H1 (cell line): ENCODE measurements at regions not wholly inside any gene's neighbourhood (a gene's known extent, or its start where the extent isn't known, plus 50 kb on each side); places are given as distances from the start of the nearest gene placed in this dataset.

ENCODE experiments used
- CTCF ChIA-PET: fragments of 300-600 bp; sonication (Branson Sonifier 250); formaldehyde crosslinking; loops from one replicate; lab custom pipeline; 2021; ENCODE audit not compliant: partially characterized antibody; lab: Charles Lee
- POLR2A ChIA-PET: fragments of 300-600 bp; sonication (Branson Sonifier 250); formaldehyde crosslinking; loops from one replicate; lab custom pipeline; 2021; ENCODE audit warnings: inconsistent platforms; ENCODE audit not compliant: partially characterized antibody; lab: Charles Lee
- DNase-seq, 2 experiments: peaks; one replicate each; pipeline versions ENCODE4 v3.0.0 to v3.0.0-alpha.2; 2010 to 2022; ENCODE audit warnings: low spot score in 2 of 2, low read depth in 1 of 2, mixed read lengths in 1 of 2
- FAIRE-seq: peaks from 2 replicates; lab custom pipeline; 2011; peaks lifted over from hg19 to GRCh38; lab: Jason Lieb, UNC
- H2AFZ ChIP-seq: 2 replicates; pipeline ENCODE4 v1.8.1; 2012; ENCODE audit warnings: low read length, inconsistent platforms
- H2AK5ac ChIP-seq: 2 replicates; pipeline ENCODE4 v1.6.1; 2013; ENCODE audit warnings: low read depth, low read length
- H2BK120ac ChIP-seq: replicated peaks from 2 replicates; pipeline ENCODE3; 2013; ENCODE audit warnings: low read depth, low read length, inconsistent platforms
- H2BK12ac ChIP-seq: 2 replicates; pipeline ENCODE4 v1.6.1; 2013; ENCODE audit warnings: low read depth, low read length
- H2BK15ac ChIP-seq: 2 replicates; pipeline ENCODE4 v1.6.1; 2013; ENCODE audit warnings: low read length
- H2BK20ac ChIP-seq: 2 replicates; pipeline ENCODE4 v1.6.1; 2013; ENCODE audit warnings: low read length
- H2BK5ac ChIP-seq: 2 replicates; pipeline ENCODE4 v1.6.1; 2013; ENCODE audit warnings: low read depth, low read length
- H3K14ac ChIP-seq: 2 replicates; pipeline ENCODE4 v1.6.1; 2013; ENCODE audit warnings: inconsistent platforms; ENCODE audit not compliant: insufficient read length
- H3K18ac ChIP-seq: 2 replicates; pipeline ENCODE4 v1.6.1; 2013; ENCODE audit warnings: low read length; ENCODE audit errors: extremely low read depth
- H3K23ac ChIP-seq: 2 replicates; pipeline ENCODE4 v1.6.1; 2013; ENCODE audit warnings: inconsistent platforms; ENCODE audit not compliant: insufficient read length
- H3K23me2 ChIP-seq: 2 replicates; pipeline ENCODE4 v1.6.1; 2013; ENCODE audit warnings: low read depth, low read length
- H3K27ac ChIP-seq: 2 replicates; pipeline ENCODE4 v1.6.1; 2011; ENCODE audit warnings: low read depth, low read length, inconsistent platforms
- H3K27me3 ChIP-seq, 4 experiments: replicated peaks in 1 of 4; 1 replicate in 1 of 4; 2 replicates in 3 of 4; pipeline versions ENCODE4 v1.6.1 to v1.8.1; 2011 to 2013; ENCODE audit warnings: low read length in 3 of 4, mild to moderate bottlenecking in 3 of 4, inconsistent platforms in 2 of 4, mixed read lengths in 2 of 4, moderate library complexity in 1 of 4; ENCODE audit not compliant: control insufficient read depth in 3 of 4, insufficient read depth in 3 of 4; ENCODE audit errors: extremely low read depth in 1 of 4
- H3K36me3 ChIP-seq, 4 experiments: 2 replicates each; pipeline versions ENCODE4 v1.6.1 to v1.8.1; 2011 to 2013; ENCODE audit warnings: mild to moderate bottlenecking in 4 of 4, low read length in 3 of 4, moderate library complexity in 2 of 4, control low read depth in 1 of 4, inconsistent platforms in 1 of 4; ENCODE audit not compliant: insufficient read depth in 4 of 4, control insufficient read depth in 2 of 4
- H3K4ac ChIP-seq: replicated peaks from 2 replicates; pipeline ENCODE3; 2013; ENCODE audit warnings: low read length, low read depth, mixed read lengths, inconsistent platforms; ENCODE audit not compliant: insufficient read length
- H3K4me1 ChIP-seq, 4 experiments: replicated peaks in 1 of 4; 1 replicate in 1 of 4; 2 replicates in 3 of 4; pipeline versions ENCODE4 v1.6.1 to v1.8.1; 2011 to 2013; ENCODE audit warnings: low read length in 3 of 4, inconsistent platforms in 2 of 4, mixed read lengths in 1 of 4; ENCODE audit not compliant: insufficient read depth in 4 of 4, control insufficient read depth in 3 of 4
- H3K4me2 ChIP-seq, 2 experiments: 2 replicates each; pipeline versions ENCODE4 v1.6.1 to v1.8.1; 2011 to 2013; ENCODE audit warnings: low read depth in 2 of 2, low read length in 2 of 2, control low read depth in 1 of 2, inconsistent platforms in 1 of 2, mild to moderate bottlenecking in 1 of 2; ENCODE audit not compliant: insufficient read depth in 1 of 2
- H3K4me3 ChIP-seq, 4 experiments: fragments of 200-600, 300-600 bp in 1 of 4; sonication (generic), shearing (Covaris generic), sonication (Bioruptor Twin) in 1 of 4; 2 replicates each; pipeline versions ENCODE4 v1.5.1 to v1.8.1; 2011 to 2016; ENCODE audit warnings: low read length in 4 of 4, low read depth in 3 of 4, control low read depth in 2 of 4, inconsistent platforms in 2 of 4, mild to moderate bottlenecking in 2 of 4, mixed read lengths in 1 of 4, moderate library complexity in 1 of 4; ENCODE audit not compliant: insufficient read depth in 2 of 4; ENCODE audit errors: extremely low read depth in 1 of 4
- H3K56ac ChIP-seq: replicated peaks from 2 replicates; pipeline ENCODE3; 2013; ENCODE audit warnings: low read depth, mild to moderate bottlenecking, mixed read lengths, low read length, inconsistent platforms; ENCODE audit not compliant: insufficient read length
- H3K79me1 ChIP-seq: 2 replicates; pipeline ENCODE4 v1.6.1; 2013; ENCODE audit warnings: low read depth, low read length, control low read depth
- H3K79me2 ChIP-seq, 2 experiments: 2 replicates each; pipeline versions ENCODE4 v1.6.1 to v1.8.1; 2012 to 2013; ENCODE audit warnings: low read length in 2 of 2, mild to moderate bottlenecking in 2 of 2, inconsistent platforms in 1 of 2; ENCODE audit not compliant: insufficient read depth in 2 of 2, control insufficient read depth in 1 of 2
- H3K9ac ChIP-seq, 4 experiments: replicated peaks in 1 of 4; 1 replicate in 1 of 4; 2 replicates in 3 of 4; pipeline versions ENCODE4 v1.6.1 to v1.8.1; 2011 to 2013; ENCODE audit warnings: low read depth in 3 of 4, low read length in 3 of 4, control low read depth in 2 of 4, mild to moderate bottlenecking in 2 of 4, moderate library complexity in 2 of 4, inconsistent platforms in 1 of 4; ENCODE audit errors: extremely low read depth in 1 of 4
- H3K9me3 ChIP-seq, 2 experiments: 2 replicates each; pipeline versions ENCODE4 v1.6.1 to v1.8.1; 2012 to 2013; ENCODE audit warnings: mild to moderate bottlenecking in 2 of 2, moderate library complexity in 2 of 2, control low read depth in 1 of 2, inconsistent platforms in 1 of 2, low read depth in 1 of 2, low read length in 1 of 2, mixed read lengths in 1 of 2; ENCODE audit not compliant: insufficient read depth in 2 of 2
- H4K20me1 ChIP-seq, 2 experiments: replicated peaks in 1 of 2; 2 replicates each; pipeline versions ENCODE3 to v1.8.1; 2011 to 2013; ENCODE audit warnings: inconsistent platforms in 2 of 2, low read length in 2 of 2, mild to moderate bottlenecking in 1 of 2; ENCODE audit not compliant: insufficient read depth in 2 of 2, control insufficient read depth in 1 of 2
- H4K5ac ChIP-seq: 2 replicates; pipeline ENCODE4 v1.6.1; 2013; ENCODE audit warnings: low read length, low read depth, mixed read lengths, inconsistent platforms; ENCODE audit not compliant: insufficient read length
- H4K8ac ChIP-seq: 2 replicates; pipeline ENCODE4 v1.8.0; 2013; ENCODE audit warnings: mild to moderate bottlenecking, moderate library complexity, low read length, inconsistent platforms; ENCODE audit not compliant: insufficient read depth; ENCODE audit errors: extremely low read depth
- H4K91ac ChIP-seq: replicated peaks from 2 replicates; pipeline ENCODE3; 2013; ENCODE audit warnings: low read length, mixed read lengths, inconsistent platforms; ENCODE audit not compliant: insufficient read length
- ASH2L ChIP-seq: fragments of 200-600, 300-600 bp; sonication (generic); IDR thresholded peaks from one replicate; pipeline ENCODE4 v1.7.1; 2017; ENCODE audit warnings: low read length
- BACH1 ChIP-seq: IDR thresholded peaks from 2 replicates; pipeline ENCODE4 v1.6.1; 2012; ENCODE audit warnings: low read length, improper control_type of control experiment
- CBX5 ChIP-seq: fragments of 300-800, 300-1000 bp; sonication (generic); IDR thresholded peaks from 2 replicates; pipeline ENCODE4 v1.7.1; 2016; ENCODE audit warnings: antibody characterized with exemption, low read length, low read depth
- EP300 ChIP-seq, 2 experiments: IDR thresholded peaks; 1 replicate in 1 of 2; 2 replicates in 1 of 2; pipeline ENCODE4 v1.6.1; 2011 to 2012; ENCODE audit warnings: low read depth in 2 of 2, low read length in 2 of 2, mild to moderate bottlenecking in 2 of 2, borderline replicate concordance in 1 of 2, inconsistent platforms in 1 of 2, moderate library complexity in 1 of 2
- JUND ChIP-seq: IDR thresholded peaks from 2 replicates; pipeline ENCODE4 v1.6.1; 2011; ENCODE audit warnings: mild to moderate bottlenecking, improper control_type of control experiment, low read length
- KDM4A ChIP-seq: IDR thresholded peaks from one replicate; pipeline ENCODE4 v1.7.1; 2012; ENCODE audit warnings: low read depth, mild to moderate bottlenecking, moderate library complexity, low read length, inconsistent platforms; ENCODE audit not compliant: severe bottlenecking
- PHF8 ChIP-seq: fragments of 200-600 bp; sonication (generic); conservative IDR thresholded peaks from 2 replicates; pipeline ENCODE4 v1.7.1; 2012; ENCODE audit warnings: low read depth, mild to moderate bottlenecking, inconsistent platforms, low read length, moderate library complexity
- SRF ChIP-seq: IDR thresholded peaks from 2 replicates; pipeline ENCODE4 v1.6.1; 2011; ENCODE audit warnings: mild to moderate bottlenecking, low read depth, low read length, moderate library complexity
- TAF1 ChIP-seq: IDR thresholded peaks from 2 replicates; pipeline ENCODE4 v1.6.1; 2011; ENCODE audit warnings: mild to moderate bottlenecking, low read depth, low read length
- USF2 ChIP-seq: IDR thresholded peaks from 2 replicates; pipeline ENCODE4 v1.6.1; 2011; ENCODE audit warnings: low read length, improper control_type of control experiment
- WGBS, 2 experiments: shearing (Covaris generic) in 1 of 2; methylation state at CpG; one replicate each; pipeline versions ENCODE4 v1.1.6 to v1.1.7; 2013 to 2015; ENCODE audit warnings: low lambda C conversion rate in 2 of 2, mixed read lengths in 2 of 2, inconsistent platforms in 1 of 2, low coverage in 1 of 2, missing lambda C conversion rate in 1 of 2; ENCODE audit not compliant: insufficient replicate concordance in 2 of 2, insufficient coverage in 1 of 2, insufficient read length in 1 of 2; ENCODE audit errors: extremely low coverage in 1 of 2, missing lambda C conversion rate in 1 of 2; 5-methylcytosine and 5-hydroxymethylcytosine counted together
- TF ChIP-seq, protein P1 (sequence below): IDR thresholded peaks from 2 replicates; pipeline ENCODE4 v1.6.1; 2012; ENCODE audit warnings: inconsistent platforms
- TF ChIP-seq, protein P2 (sequence below): IDR thresholded peaks from 2 replicates; pipeline ENCODE4 v1.6.1; 2011; ENCODE audit warnings: low read depth, mild to moderate bottlenecking, low read length; ENCODE audit not compliant: insufficient read depth

- Histone ChIP-seq H2BK5ac (no peak overlapping the region), H3K79me1 (no peaks in the 10 kb centered on the region), H3K14ac (no peak overlapping the region), H3K79me2 (no peaks in the 10 kb centered on the region), H3K18ac (no peak overlapping the region), H2BK120ac (no peak overlapping the region), H2BK20ac (no peak overlapping the region), H2BK15ac (no peak overlapping the region), H3K56ac (no peak overlapping the region), H3K4me3 (no peak overlapping the region), H3K4me2 (no peak overlapping the region), H3K27ac (no peak overlapping the region), H4K8ac (no peak overlapping the region), H3K4me1 (no peaks in the 10 kb centered on the region), H3K23me2 (no peaks in the 10 kb centered on the region), H2AK5ac (no peak overlapping the region), H3K36me3 (no peaks in the 10 kb centered on the region), H3K9ac (no peak overlapping the region), H4K5ac (no peak overlapping the region), H3K23ac (no peak overlapping the region), H3K4ac (no peak overlapping the region), H2BK12ac (no peak overlapping the region), H3K9me3 (no peaks in the 10 kb centered on the region), H4K20me1 (no peaks in the 10 kb centered on the region), H2AFZ (no peak overlapping the region), H4K91ac (no peak overlapping the region), H3K27me3 (no peaks in the 10 kb centered on the region)
- WGBS, 2 experiments, result 92% methylated on average over 2 of the region's 2 CpGs; no CpG with 5 or more reads in 1 of the 2 experiments
- no peak for FAIRE-seq
- ChIA-PET POLR2A (no interaction called here), CTCF (interaction anchor here (0.8 kb wide), 1 partner anchor 18 kb away, joined by 3 read pairs; no protein-coding TSS in a partner anchor)
- DNase-seq, result no peak
- TF ChIP-seq PHF8 (no peak), SRF (no peak), EP300 (IDR thresholded peaks at IDR 0.05; ENCODE audit: borderline replicate concordance in 1 of 2, low read depth in 2 of 2, low read length in 2 of 2) (no peak), JUND (no peak), USF2 (no peak), BACH1 (no peak), CBX5 (no peak), ASH2L (no peak), KDM4A (no peak), TAF1 (no peak)
- TF ChIP-seq, protein P1, sequence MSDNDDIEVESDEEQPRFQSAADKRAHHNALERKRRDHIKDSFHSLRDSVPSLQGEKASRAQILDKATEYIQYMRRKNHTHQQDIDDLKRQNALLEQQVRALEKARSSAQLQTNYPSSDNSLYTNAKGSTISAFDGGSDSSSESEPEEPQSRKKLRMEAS, result no peak
- TF ChIP-seq, protein P2, sequence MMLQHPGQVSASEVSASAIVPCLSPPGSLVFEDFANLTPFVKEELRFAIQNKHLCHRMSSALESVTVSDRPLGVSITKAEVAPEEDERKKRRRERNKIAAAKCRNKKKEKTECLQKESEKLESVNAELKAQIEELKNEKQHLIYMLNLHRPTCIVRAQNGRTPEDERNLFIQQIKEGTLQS, result no peak
These were observed 2099.2 kb upstream of the PCDH20 start for GRCh38 chr13:63514886-63515285.
